ENCODE measurements at regions not wholly inside any gene's neighbourhood (a gene's known extent, or its start where the extent isn't known, plus 50 kb on each side); places are given as distances from the start of the nearest gene placed in this dataset.

- no peaks in the 10 kb centered on the region for H3K36me3 Mint-ChIP-seq
- peaks cover 14% of the 10 kb centered on the region for H3K9me3 Mint-ChIP-seq
- DNase-seq (ENCODE audit: low spot score), result no peak
- no peak overlapping the region for H3K27ac Mint-ChIP-seq
- ATAC-seq, result no peak
- no peaks in the 10 kb centered on the region for H3K27me3 Mint-ChIP-seq
- no peak overlapping the region for H3K4me3 Mint-ChIP-seq
- no peaks in the 10 kb centered on the region for H3K4me1 Mint-ChIP-seq (ENCODE audit: low read depth in 2 of 2)
Measured at GRCh38 chr11:43034341-43034740, 277.5 kb upstream of the API5 start.

- no peak for ATAC-seq
- H3K27ac Mint-ChIP-seq, result no peak overlapping the region
Measured at GRCh38 chr11:43035086-43035485, 276.7 kb upstream of the API5 start.

GRCh38 chr11:43053638-43054412 is 258.0 kb upstream of the API5 start:
- no peak overlapping the region for H3K4me3 Mint-ChIP-seq
- ATAC-seq (no peak), DNase-seq (ENCODE audit: low spot score) (no peak)
- no peaks in the 10 kb centered on the region for H3K4me1 Mint-ChIP-seq (ENCODE audit: low read depth in 2 of 2)
- H3K36me3 Mint-ChIP-seq, result no peaks in the 10 kb centered on the region
- H3K27me3 Mint-ChIP-seq, result no peaks in the 10 kb centered on the region
- no peak overlapping the region for H3K27ac Mint-ChIP-seq
- peaks cover 4% of the 10 kb centered on the region for H3K9me3 Mint-ChIP-seq

More at GRCh38 chr11:43035086-43035485, 276.7 kb upstream of the API5 start:
- H3K9me3 Mint-ChIP-seq, result peaks cover 13% of the 10 kb centered on the region
- no peak for DNase-seq (ENCODE audit: low spot score)
- no peaks in the 10 kb centered on the region for H3K36me3 Mint-ChIP-seq
- no peak overlapping the region for H3K4me3 Mint-ChIP-seq
- H3K27me3 Mint-ChIP-seq, result no peaks in the 10 kb centered on the region
- no peaks in the 10 kb centered on the region for H3K4me1 Mint-ChIP-seq (ENCODE audit: low read depth in 2 of 2)

GRCh38 chr11:43067681-43068080 is 244.1 kb upstream of the API5 start:
- H3K36me3 Mint-ChIP-seq, result no peaks in the 10 kb centered on the region
- H3K4me3 Mint-ChIP-seq, result no peak overlapping the region
- H3K27me3 Mint-ChIP-seq, result no peaks in the 10 kb centered on the region
- peaks cover 23% of the 10 kb centered on the region for H3K9me3 Mint-ChIP-seq
- H3K27ac Mint-ChIP-seq, result no peak overlapping the region
- no peak for ATAC-seq
- no peak for DNase-seq (ENCODE audit: low spot score)
- H3K4me1 Mint-ChIP-seq (ENCODE audit: low read depth in 2 of 2), result no peaks in the 10 kb centered on the region

- DNase-seq (ENCODE audit: low spot score) (no peak), ATAC-seq (no peak)
- peaks cover 21% of the 10 kb centered on the region for H3K9me3 Mint-ChIP-seq
- H3K36me3 Mint-ChIP-seq, result no peaks in the 10 kb centered on the region
- no peaks in the 10 kb centered on the region for H3K27me3 Mint-ChIP-seq
- H3K4me3 Mint-ChIP-seq, result no peak overlapping the region
- no peak overlapping the region for H3K27ac Mint-ChIP-seq
- no peaks in the 10 kb centered on the region for H3K4me1 Mint-ChIP-seq (ENCODE audit: low read depth in 2 of 2)
Measured at GRCh38 chr11:43071338-43071737, 240.5 kb upstream of the API5 start.

- ATAC-seq, result no peak
- Mint-ChIP-seq H3K9me3 (peaks cover 21% of the 10 kb centered on the region), H3K27me3 (no peaks in the 10 kb centered on the region), H3K4me1 (ENCODE audit: low read depth in 2 of 2) (no peaks in the 10 kb centered on the region), H3K27ac (no peak overlapping the region), H3K36me3 (no peaks in the 10 kb centered on the region), H3K4me3 (no peak overlapping the region)
- DNase-seq (ENCODE audit: low spot score), result no peak
Measured at GRCh38 chr11:43072096-43072495, 239.7 kb upstream of the API5 start.

GRCh38 chr11:43072911-43073310 is 238.9 kb upstream of the API5 start:
- no peak overlapping the region for H3K27ac Mint-ChIP-seq

GRCh38 chr11:43074810-43075209 is 237.0 kb upstream of the API5 start:
- Mint-ChIP-seq H3K27me3 (no peaks in the 10 kb centered on the region), H3K4me1 (ENCODE audit: low read depth in 2 of 2) (no peaks in the 10 kb centered on the region), H3K9me3 (peaks cover 14% of the 10 kb centered on the region), H3K4me3 (no peak overlapping the region), H3K36me3 (no peaks in the 10 kb centered on the region), H3K27ac (no peak overlapping the region)
- no peak for DNase-seq (ENCODE audit: low spot score)
- ATAC-seq, result no peak

More at GRCh38 chr11:43072911-43073310, 238.9 kb upstream of the API5 start:
- Mint-ChIP-seq H3K4me3 (no peak overlapping the region), H3K27me3 (no peaks in the 10 kb centered on the region), H3K4me1 (ENCODE audit: low read depth in 2 of 2) (no peaks in the 10 kb centered on the region), H3K36me3 (no peaks in the 10 kb centered on the region), H3K9me3 (peaks cover 21% of the 10 kb centered on the region)
- DNase-seq (ENCODE audit: low spot score) (no peak), ATAC-seq (no peak)

GRCh38 chr11:43101113-43101512 is 210.7 kb upstream of the API5 start:
- H3K27me3 Mint-ChIP-seq, result no peaks in the 10 kb centered on the region
- DNase-seq (ENCODE audit: low spot score), result no peak
- ATAC-seq, result no peak
- no peak overlapping the region for H3K27ac Mint-ChIP-seq
- no peaks in the 10 kb centered on the region for H3K36me3 Mint-ChIP-seq
- H3K9me3 Mint-ChIP-seq, result peaks cover 10% of the 10 kb centered on the region
- H3K4me3 Mint-ChIP-seq, result no peak overlapping the region
- H3K4me1 Mint-ChIP-seq (ENCODE audit: low read depth in 2 of 2), result no peaks in the 10 kb centered on the region

- no peak overlapping the region for H3K4me3 Mint-ChIP-seq
- H3K36me3 Mint-ChIP-seq, result no peaks in the 10 kb centered on the region
- H3K4me1 Mint-ChIP-seq (ENCODE audit: low read depth in 2 of 2), result no peaks in the 10 kb centered on the region
- DNase-seq (ENCODE audit: low spot score) (no peak), ATAC-seq (no peak)
- H3K27ac Mint-ChIP-seq, result no peak overlapping the region
- H3K27me3 Mint-ChIP-seq, result no peaks in the 10 kb centered on the region
- H3K9me3 Mint-ChIP-seq, result peaks cover 7% of the 10 kb centered on the region
Measured at GRCh38 chr11:43116071-43116470, 195.7 kb upstream of the API5 start.

- peaks cover 9% of the 10 kb centered on the region for H3K9me3 Mint-ChIP-seq
- H3K27ac Mint-ChIP-seq, result no peak overlapping the region
- H3K4me3 Mint-ChIP-seq, result no peak overlapping the region
- H3K4me1 Mint-ChIP-seq (ENCODE audit: low read depth in 2 of 2), result no peaks in the 10 kb centered on the region
- H3K36me3 Mint-ChIP-seq, result no peaks in the 10 kb centered on the region
- ATAC-seq (no peak), DNase-seq (ENCODE audit: low spot score) (no peak)
- H3K27me3 Mint-ChIP-seq, result no peaks in the 10 kb centered on the region
Measured at GRCh38 chr11:43119275-43119970, 192.4 kb upstream of the API5 start.

- ATAC-seq, result no peak
- Mint-ChIP-seq H3K9me3 (peaks cover 12% of the 10 kb centered on the region), H3K36me3 (no peaks in the 10 kb centered on the region), H3K4me3 (no peak overlapping the region), H3K27me3 (no peaks in the 10 kb centered on the region), H3K27ac (no peak overlapping the region), H3K4me1 (ENCODE audit: low read depth in 2 of 2) (no peaks in the 10 kb centered on the region)
- no peak for DNase-seq (ENCODE audit: low spot score)
Measured at GRCh38 chr11:43122546-43122945, 189.2 kb upstream of the API5 start.

GRCh38 chr11:43123443-43123842 is 188.4 kb upstream of the API5 start:
- no peaks in the 10 kb centered on the region for H3K27me3 Mint-ChIP-seq
- H3K4me3 Mint-ChIP-seq, result no peak overlapping the region
- peaks cover 6% of the 10 kb centered on the region for H3K9me3 Mint-ChIP-seq
- H3K4me1 Mint-ChIP-seq (ENCODE audit: low read depth in 2 of 2), result no peaks in the 10 kb centered on the region
- ATAC-seq (no peak), DNase-seq (ENCODE audit: low spot score) (no peak)
- H3K36me3 Mint-ChIP-seq, result no peaks in the 10 kb centered on the region
- no peak overlapping the region for H3K27ac Mint-ChIP-seq

GRCh38 chr11:43124272-43124935 is 187.4 kb upstream of the API5 start:
- Mint-ChIP-seq H3K36me3 (no peaks in the 10 kb centered on the region), H3K27me3 (no peaks in the 10 kb centered on the region), H3K4me3 (no peak overlapping the region), H3K9me3 (peaks cover 5% of the 10 kb centered on the region), H3K4me1 (ENCODE audit: low read depth in 2 of 2) (no peaks in the 10 kb centered on the region), H3K27ac (no peak overlapping the region)
- DNase-seq (ENCODE audit: low spot score), result no peak
- no peak for ATAC-seq

Data from natural killer cell treated with Interleukin-12 subunit alpha and Interleukin-12 subunit beta and Interleukin-15 and Interleukin-18, amount 100 ng/mL, for 72 hours (primary cell).